Hematopoietic multipotent progenitor cell (in vitro differentiated cells): ENCODE measurements at regions not wholly inside any gene's neighbourhood (a gene's known extent, or its start where the extent isn't known, plus 50 kb on each side); places are given as distances from the start of the nearest gene placed in this dataset.
"Not testable (repeated sequence)": the region's sequence is repeated elsewhere in the genome, so short reads cannot be mapped to it uniquely, and the experiment has no call there.

ENCODE experiments used
- DNase-seq, 3 donors: peaks; one replicate each; pipeline ENCODE4 v3.0.0-alpha.2; 2011 to 2015; ENCODE audit warnings: low read depth in 2 of 3, low spot score in 2 of 3

GRCh38 chrX:39484159-39485068 lies 613.3 kb downstream of the BCOR start:
- no peak for DNase-seq

GRCh38 chrX:39487166-39487968 lies 610.4 kb downstream of the BCOR start:
- no peak for DNase-seq

DNA sequence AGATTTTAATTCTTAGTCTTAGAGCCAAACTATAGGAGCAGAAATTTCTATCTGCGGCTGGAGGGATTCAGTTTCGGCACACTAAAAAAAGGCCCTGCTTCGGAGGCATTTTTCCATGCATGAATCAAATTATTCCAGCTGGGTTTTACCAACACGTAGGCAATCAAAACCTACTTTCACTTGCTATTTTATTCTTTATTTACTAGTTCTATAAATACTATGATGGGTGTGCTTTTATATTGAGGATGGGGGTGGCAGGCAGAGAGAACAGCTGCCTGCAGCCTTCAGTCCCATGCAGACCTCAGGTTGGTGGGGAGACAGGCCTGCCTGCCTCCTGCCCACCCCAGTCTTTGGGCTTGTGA lies 609.8 kb downstream of the BCOR start:
- DNase-seq, result no peak

DNA sequence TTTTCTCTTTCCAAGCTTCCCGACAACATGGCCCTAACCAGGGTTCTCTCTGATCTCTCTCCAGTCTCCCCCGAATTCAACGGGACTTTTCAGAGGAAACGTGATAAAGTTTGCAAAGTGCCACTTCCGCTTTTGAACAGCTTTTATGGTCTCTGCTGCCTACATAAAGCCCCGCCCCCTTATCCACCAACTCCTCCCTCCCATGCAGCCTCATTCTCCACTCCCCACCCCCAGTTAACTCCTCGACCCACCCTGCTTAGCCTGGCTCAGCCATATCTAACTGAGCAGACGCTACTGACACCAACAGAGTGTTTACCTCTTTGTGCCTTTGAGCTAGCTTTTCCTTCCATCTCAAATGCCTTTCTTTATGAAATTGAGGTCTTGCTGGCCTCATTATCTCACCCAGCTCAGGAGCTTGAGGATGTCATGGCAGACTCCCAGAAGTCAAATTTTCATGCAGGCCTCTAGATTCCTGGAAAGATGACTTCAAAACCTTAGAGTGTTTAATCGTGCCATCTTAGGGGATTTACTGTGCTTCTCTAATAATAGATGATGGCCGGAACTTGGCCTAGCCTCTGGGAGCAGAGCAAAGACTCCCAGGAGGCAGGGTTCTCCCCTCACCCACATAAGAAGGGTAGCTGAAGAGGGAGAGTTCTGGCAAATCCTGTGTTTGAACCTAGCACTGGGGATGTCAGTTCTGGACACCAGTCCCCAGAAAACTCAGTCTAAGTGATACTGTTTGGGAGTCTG lies 606.0 kb downstream of the BCOR start:
- peak in 2 of 3 donors; percentile 83 to 88 for DNase-seq

DNA sequence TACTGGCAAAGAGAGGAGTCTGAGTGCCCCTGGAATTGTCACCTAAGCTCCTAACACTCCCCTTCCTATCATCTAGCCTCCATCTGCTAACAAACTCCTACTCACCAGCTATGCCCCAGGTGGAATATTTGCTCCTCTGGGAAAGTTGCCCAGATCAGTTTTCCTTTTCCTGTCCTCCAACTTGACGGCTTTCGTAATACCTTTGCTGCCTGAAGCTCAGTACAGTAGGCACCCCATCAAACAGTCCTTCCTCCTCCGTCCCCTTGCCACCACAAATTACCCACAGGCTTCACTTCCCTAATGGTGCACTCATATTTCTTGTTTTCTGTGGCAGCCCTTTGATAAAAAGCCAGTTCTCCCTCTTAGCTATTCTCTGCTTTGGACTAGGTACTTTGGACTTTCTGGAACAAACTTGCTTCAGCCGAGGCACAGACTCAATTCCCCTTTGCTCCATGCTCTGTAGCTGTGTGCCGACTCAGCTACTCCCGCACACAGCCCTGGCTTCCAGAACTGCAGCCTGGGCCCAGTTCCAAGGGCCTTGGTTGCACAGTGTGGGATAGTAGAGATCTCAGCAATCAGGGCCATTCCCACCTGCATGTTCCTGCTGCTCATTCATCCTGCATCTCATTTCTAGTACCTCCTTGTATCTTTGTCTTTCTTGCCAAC lies 605.1 kb downstream of the BCOR start:
- DNase-seq, result peak in 2 of 3 donors; percentile 46 to 66

- no peak for DNase-seq
Measured at GRCh38 chrX:39493168-39493567, 604.6 kb downstream of the BCOR start.

- DNase-seq, result not testable (repeated sequence)
Measured at GRCh38 chrX:39497117-39497516, 600.6 kb downstream of the BCOR start.

GRCh38 chrX:39497702-39498265 lies 600.0 kb downstream of the BCOR start:
- no peak for DNase-seq

- DNase-seq, result no peak
Measured at GRCh38 chrX:39499996-39500395, 597.8 kb downstream of the BCOR start.

- no peak for DNase-seq
Measured at GRCh38 chrX:39501822-39502221, 595.9 kb downstream of the BCOR start.

- DNase-seq, result no peak
Measured at GRCh38 chrX:39502486-39502885, 595.3 kb downstream of the BCOR start.

GRCh38 chrX:39504227-39504626 lies 593.5 kb downstream of the BCOR start:
- DNase-seq, result no peak

DNA sequence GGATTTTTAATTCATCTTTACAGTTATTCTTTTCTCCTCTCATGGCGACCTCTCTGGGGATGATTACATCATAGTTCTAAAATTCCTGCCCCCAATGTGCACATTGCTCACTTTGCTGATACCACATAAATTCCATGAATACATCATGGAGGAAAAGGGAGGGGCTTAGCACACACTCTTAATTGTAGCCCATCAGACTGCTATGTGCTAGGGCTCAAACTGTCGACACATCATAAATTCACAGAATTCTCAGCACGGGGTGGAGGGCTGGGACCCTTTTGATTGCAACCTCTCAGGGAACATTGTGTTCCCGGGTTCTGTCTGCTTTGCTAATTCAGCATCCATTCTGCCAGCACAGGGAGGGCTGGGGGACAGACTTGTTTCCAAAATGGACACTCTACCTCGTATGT lies 592.9 kb downstream of the BCOR start:
- no peak for DNase-seq

- DNase-seq, result no peak
Measured at GRCh38 chrX:39506131-39506530, 591.6 kb downstream of the BCOR start.

- no peak for DNase-seq
Measured at GRCh38 chrX:39507034-39507433, 590.7 kb downstream of the BCOR start.

DNA sequence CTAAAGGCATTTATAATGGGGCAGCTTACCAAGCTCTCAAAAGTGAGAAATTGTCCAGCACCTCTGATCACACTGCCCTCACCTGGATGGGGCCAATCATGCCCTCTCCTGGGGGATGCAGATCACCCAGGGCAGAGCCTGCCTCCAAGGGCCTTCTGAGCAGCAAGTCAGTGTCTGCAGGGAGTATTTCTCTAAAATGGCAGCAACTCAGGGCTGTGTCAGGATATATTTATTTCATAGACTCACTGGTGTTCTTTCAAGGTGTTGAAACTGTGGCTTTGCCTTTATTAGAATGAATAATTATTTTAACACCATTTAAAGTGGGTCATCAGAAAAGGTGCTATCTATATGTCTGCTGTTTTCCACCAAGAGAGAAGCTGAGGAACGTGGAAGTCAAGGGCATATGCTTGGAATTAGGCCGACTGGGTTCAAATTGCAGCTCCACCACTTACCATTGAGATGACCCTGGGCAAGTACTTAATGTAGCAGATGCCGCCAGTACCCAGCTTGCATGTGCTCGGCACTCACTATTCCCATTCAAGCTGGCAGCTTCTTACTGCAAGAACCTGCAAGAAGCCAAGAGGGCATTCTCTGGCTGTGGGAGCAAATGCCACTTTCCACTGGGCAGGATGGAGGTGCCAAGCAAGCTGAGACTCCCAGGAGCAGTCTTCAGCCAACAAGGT lies 590.0 kb downstream of the BCOR start:
- no peak for DNase-seq

DNA sequence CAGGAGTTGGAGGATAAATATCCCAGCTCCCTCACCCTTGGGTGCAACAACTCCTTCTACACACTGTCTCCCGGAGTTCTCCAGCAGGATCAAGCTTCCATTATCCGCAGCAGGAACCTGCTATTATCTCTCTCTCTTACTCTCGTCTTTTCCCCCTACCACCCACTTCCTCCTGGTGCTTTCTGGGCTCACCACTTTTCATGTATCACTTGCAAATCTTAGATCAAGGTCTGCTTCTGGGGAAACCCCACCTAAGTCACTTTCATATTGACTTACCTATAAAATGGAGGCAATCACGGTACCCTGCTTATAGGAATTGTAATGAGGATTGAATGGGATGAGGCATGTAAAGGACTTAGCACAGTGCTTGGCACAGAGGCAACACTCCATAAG lies 589.5 kb downstream of the BCOR start:
- no peak for DNase-seq

- no peak for DNase-seq
Measured at GRCh38 chrX:39509157-39509556, 588.6 kb downstream of the BCOR start.

- no peak for DNase-seq
Measured at GRCh38 chrX:39513836-39514235, 583.9 kb downstream of the BCOR start.

GRCh38 chrX:39514801-39515200 lies 583.0 kb downstream of the BCOR start:
- DNase-seq, result no peak
